IMR-90 (cell line): ENCODE measurements at regions not wholly inside any gene's neighbourhood (a gene's known extent, or its start where the extent isn't known, plus 50 kb on each side); places are given as distances from the start of the nearest gene placed in this dataset.

Experiments used
- BHLHE40 ChIP-seq: fragments of 150-350 bp; IDR thresholded peaks from 2 replicates; pipeline ENCODE4 v1.6.1; 2016; ENCODE audit warnings: mild to moderate bottlenecking, low read depth, low read length
- CTCF ChIP-seq: conservative IDR thresholded peaks from 2 replicates; pipeline ENCODE4 v1.5.1; 2012; ENCODE audit warnings: mild to moderate bottlenecking, low read depth, low read length, improper control_type of control experiment
- FOS ChIP-seq: fragments of 150-350 bp; IDR thresholded peaks from 2 replicates; pipeline ENCODE4 v1.6.1; 2016; ENCODE audit warnings: low read depth, low read length
- POLR2A ChIP-seq: IDR thresholded peaks from 2 replicates; pipeline ENCODE4 v1.6.1; 2012; ENCODE audit warnings: mild to moderate bottlenecking, low read depth, low read length
- RAD21 ChIP-seq: IDR thresholded peaks from 2 replicates; pipeline ENCODE4 v1.6.1; 2012; ENCODE audit warnings: low read length, improper control_type of control experiment
- SMC3 ChIP-seq: fragments of 150-350 bp; IDR thresholded peaks from 2 replicates; pipeline ENCODE4 v1.6.1; 2016; ENCODE audit warnings: low read depth, mild to moderate bottlenecking, antibody characterized with exemption, low read length, moderate library complexity

- TF ChIP-seq CTCF (no peak), POLR2A (no peak), SMC3 (no peak), FOS (no peak), RAD21 (no peak), BHLHE40 (no peak)
Observed at GRCh38 chr2:226536410-226536809, 263.2 kb downstream of the IRS1 start.
